Skeletal muscle tissue (tissue), 3 donors: ENCODE measurements at regions not wholly inside any gene's neighbourhood (a gene's known extent, or its start where the extent isn't known, plus 50 kb on each side); places are given as distances from the start of the nearest gene placed in this dataset.

Experiments used
- H3K27ac ChIP-seq: one replicate; pipeline ENCODE4 v1.7.0; 2013; ENCODE audit warnings: mild to moderate bottlenecking, low read depth, low read length, inconsistent platforms
- H3K27me3 ChIP-seq, 3 donors: one replicate each; pipeline ENCODE4 v1.7.0; 2013; ENCODE audit warnings: low read length in 3 of 3; ENCODE audit not compliant: control insufficient read depth in 3 of 3, insufficient read depth in 3 of 3
- H3K36me3 ChIP-seq, 3 donors: one replicate each; pipeline ENCODE4 v1.7.0; 2013; ENCODE audit warnings: low read length in 3 of 3; ENCODE audit not compliant: control insufficient read depth in 3 of 3, insufficient read depth in 3 of 3
- H3K4me1 ChIP-seq, 3 donors: one replicate each; pipeline ENCODE4 v1.7.0; 2013; ENCODE audit warnings: low read length in 3 of 3, mild to moderate bottlenecking in 3 of 3; ENCODE audit not compliant: control insufficient read depth in 3 of 3, insufficient read depth in 3 of 3
- H3K4me3 ChIP-seq, 3 donors: one replicate each; pipeline ENCODE4 v1.7.0; 2013; ENCODE audit warnings: low read length in 3 of 3
- H3K9ac ChIP-seq, 3 donors: one replicate each; pipeline ENCODE4 v1.7.0; 2013; ENCODE audit warnings: low read length in 3 of 3, mild to moderate bottlenecking in 3 of 3, moderate library complexity in 2 of 3, low read depth in 1 of 3
- H3K9me3 ChIP-seq, 3 donors: one replicate each; pipeline ENCODE4 v1.7.0; 2013; ENCODE audit warnings: low read length in 3 of 3; ENCODE audit not compliant: control insufficient read depth in 3 of 3
- donor health status: Osteomylitis.

DNA sequence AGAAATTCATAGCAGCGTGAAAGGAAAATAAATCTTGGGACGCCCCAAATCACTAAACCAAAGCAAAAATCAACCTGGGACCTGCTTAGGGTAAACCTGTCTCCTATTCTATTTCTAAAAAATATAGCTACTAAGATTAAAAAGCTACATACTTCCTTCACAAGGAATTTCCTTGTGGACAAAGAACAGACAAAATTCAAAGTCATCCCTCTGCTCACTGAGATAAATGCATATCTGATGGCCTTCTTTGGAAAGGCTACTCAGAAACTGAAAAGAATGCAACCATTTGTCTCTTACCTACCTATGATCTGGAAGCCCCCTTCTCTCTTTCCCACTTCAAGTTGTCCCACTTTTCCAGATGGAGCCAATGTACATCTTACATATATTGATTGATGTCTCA, 93.0 kb upstream of the CNOT2 start:
- Histone ChIP-seq H3K4me3 (no peak overlapping the region), H3K36me3 (no peaks in the 10 kb centered on the region), H3K9ac (no peak overlapping the region), H3K27ac (no peak overlapping the region), H3K27me3 (no peaks in the 10 kb centered on the region), H3K9me3 (no peaks in the 10 kb centered on the region), H3K4me1 (no peaks in the 10 kb centered on the region)

DNA sequence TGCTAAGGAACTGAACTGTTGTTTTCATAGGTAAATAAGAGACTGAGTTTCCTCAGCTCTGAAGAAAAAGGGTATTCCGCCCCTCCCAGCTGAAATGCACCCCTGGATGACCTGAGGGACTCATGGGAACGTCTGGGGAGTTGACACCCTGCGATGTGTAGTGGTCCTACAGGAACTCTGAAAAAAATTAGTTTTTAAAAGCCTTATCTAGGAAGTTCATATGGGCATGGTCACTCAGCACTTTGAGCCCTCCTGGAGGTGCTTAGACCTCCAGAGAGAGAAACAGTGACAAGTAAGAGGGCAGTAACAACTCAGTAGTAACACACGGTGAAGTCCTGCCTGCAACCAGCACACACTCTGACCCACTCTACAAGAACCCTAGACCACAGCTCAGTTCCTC, 91.2 kb upstream of the CNOT2 start:
- Histone ChIP-seq H3K9ac (no peak overlapping the region), H3K9me3 (peaks cover 0 to 2% (median 0%) of the 10 kb centered on the region in 3 donors), H3K4me3 (no peak overlapping the region), H3K27me3 (no peaks in the 10 kb centered on the region), H3K36me3 (no peaks in the 10 kb centered on the region), H3K4me1 (no peaks in the 10 kb centered on the region), H3K27ac (no peak overlapping the region)

DNA sequence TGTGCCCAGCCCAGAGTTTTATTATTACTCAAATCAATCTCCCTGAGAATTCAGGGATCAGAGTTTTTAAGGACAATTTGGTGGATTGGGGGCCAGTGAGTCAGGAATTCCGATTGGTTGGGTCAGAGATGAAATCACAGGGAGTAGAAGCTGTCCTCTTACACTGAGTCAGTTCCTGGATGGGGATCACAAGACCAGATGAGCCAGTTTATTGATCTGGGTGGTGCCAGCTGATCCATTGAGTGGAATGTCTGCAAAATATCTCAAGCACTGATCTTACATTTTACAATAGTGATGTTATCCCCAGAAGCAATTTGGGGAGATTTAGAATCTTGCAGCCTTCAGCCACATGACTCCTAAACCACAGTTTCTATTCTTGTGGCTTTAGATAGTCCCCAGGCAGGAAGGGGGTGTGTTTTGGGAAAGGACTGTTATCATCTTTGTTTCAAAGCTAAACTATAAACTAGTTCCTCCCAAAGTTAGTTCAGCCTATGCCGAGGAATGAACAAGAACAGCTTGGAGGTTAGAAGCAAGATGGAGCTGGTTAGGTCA, 89.1 kb upstream of the CNOT2 start:
- Histone ChIP-seq H3K9me3 (peaks cover 0 to 2% (median 0%) of the 10 kb centered on the region in 3 donors), H3K36me3 (no peaks in the 10 kb centered on the region), H3K27me3 (no peaks in the 10 kb centered on the region), H3K4me1 (no peaks in the 10 kb centered on the region), H3K27ac (no peak overlapping the region), H3K9ac (no peak overlapping the region), H3K4me3 (no peak overlapping the region)

DNA sequence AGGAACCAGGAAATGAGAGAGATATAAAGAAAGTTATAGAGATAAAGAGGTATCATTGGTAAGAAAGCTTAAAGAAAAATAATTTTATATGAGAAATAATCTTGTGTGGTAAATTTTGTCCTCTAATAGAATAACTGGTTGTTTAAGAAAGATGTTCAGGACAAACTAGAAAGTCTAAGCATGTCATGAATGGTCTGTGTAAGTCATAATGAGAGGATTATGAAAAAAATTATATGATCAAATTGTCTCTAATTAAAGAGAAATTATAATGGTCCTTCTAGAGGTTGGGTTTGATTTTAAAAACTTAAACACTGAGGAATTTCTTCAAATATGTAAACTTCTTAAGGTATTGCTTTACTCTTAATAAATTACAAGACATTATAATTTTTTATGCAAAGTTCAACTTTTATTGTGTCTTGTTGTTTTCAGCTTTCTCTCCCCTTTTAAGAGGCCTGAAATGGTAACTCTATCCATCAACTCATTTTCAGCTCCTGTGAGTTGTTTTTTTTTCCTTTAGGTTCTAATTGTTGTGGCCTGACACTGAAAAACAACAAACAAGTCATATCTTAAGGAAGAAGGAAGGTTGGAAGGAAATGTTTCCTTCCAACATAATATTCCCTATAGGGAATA, 88.2 kb upstream of the CNOT2 start:
- no peaks in the 10 kb centered on the region for H3K27me3 ChIP-seq
- H3K36me3 ChIP-seq: no peaks in the 10 kb centered on the region
- H3K27ac ChIP-seq: no peak overlapping the region
- H3K4me3 ChIP-seq: no peak overlapping the region
- peaks cover 0 to 2% (median 1%) of the 10 kb centered on the region in 3 donors for H3K9me3 ChIP-seq
- H3K4me1 ChIP-seq: no peaks in the 10 kb centered on the region
- H3K9ac ChIP-seq: no peak overlapping the region

DNA sequence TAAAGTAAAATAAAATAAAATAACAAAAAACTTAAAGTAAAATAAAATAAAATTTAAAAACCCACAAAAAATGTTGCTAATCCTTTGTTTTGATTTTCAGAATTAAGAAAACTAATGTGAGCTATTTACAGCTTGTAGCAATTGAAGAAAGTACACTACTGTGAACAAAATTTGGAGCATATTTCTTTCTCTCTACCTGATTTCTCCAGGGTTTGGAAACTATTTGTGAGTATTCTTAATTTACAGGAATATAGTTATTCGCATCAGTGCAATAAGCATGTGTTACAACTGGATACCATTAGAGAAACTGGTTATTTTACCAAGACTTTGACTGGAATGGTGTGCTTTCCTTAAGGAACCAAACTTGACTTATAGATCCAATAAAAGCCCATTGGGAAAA, 86.1 kb upstream of the CNOT2 start:
- H3K27ac ChIP-seq: no peak overlapping the region
- H3K36me3 ChIP-seq: no peaks in the 10 kb centered on the region
- H3K9ac ChIP-seq: no peak overlapping the region
- no peak overlapping the region for H3K4me3 ChIP-seq
- no peaks in the 10 kb centered on the region for H3K4me1 ChIP-seq
- peaks cover 0 to 2% (median 1%) of the 10 kb centered on the region in 3 donors for H3K9me3 ChIP-seq
- H3K27me3 ChIP-seq: no peaks in the 10 kb centered on the region

DNA sequence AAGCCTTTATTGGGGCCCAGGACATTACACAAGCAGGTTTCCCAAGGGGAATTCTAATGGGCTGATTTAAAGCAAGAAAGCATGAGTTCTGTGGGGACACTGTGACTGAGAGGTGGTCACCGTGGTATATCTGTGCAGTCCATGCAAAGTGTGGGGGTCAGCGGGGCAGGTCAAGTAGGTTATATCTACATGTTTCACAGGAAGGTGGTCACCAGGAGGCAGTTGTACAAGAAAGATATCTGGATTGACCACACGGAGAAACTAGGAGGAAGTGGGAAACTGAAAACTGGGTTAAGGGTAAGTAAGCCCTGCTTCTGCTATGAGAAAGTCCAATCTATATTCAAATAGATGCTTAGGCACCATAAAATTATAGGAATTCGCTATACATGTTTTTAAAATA, 77.8 kb upstream of the CNOT2 start:
- no peaks in the 10 kb centered on the region for H3K4me1 ChIP-seq
- no peak overlapping the region for H3K27ac ChIP-seq
- no peak overlapping the region for H3K9ac ChIP-seq
- no peaks in the 10 kb centered on the region for H3K9me3 ChIP-seq
- no peaks in the 10 kb centered on the region for H3K27me3 ChIP-seq
- no peaks in the 10 kb centered on the region for H3K36me3 ChIP-seq
- no peak overlapping the region for H3K4me3 ChIP-seq

DNA sequence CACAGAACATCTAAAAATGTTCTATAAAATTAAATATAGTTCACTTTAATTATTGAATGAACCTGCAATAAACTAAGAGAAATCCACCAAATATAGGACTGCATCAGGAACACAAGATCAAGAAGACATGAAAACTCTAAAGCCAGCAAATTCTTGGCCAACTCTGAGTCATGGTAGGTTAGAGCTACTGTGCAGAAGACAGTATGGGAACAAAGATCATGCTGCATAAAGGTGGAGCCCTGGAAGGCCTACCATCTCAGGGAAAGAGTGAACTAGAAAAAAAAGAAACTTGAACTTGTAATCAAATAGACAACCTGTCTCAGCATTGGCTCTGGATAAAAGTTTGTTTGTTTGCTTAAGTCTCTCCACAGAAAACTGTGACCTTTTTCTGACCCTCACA, 66.9 kb upstream of the CNOT2 start:
- Histone ChIP-seq H3K27ac (no peak overlapping the region), H3K9ac (no peak overlapping the region), H3K4me3 (no peak overlapping the region), H3K27me3 (no peaks in the 10 kb centered on the region), H3K9me3 (no peaks in the 10 kb centered on the region), H3K4me1 (no peaks in the 10 kb centered on the region), H3K36me3 (no peaks in the 10 kb centered on the region)

DNA sequence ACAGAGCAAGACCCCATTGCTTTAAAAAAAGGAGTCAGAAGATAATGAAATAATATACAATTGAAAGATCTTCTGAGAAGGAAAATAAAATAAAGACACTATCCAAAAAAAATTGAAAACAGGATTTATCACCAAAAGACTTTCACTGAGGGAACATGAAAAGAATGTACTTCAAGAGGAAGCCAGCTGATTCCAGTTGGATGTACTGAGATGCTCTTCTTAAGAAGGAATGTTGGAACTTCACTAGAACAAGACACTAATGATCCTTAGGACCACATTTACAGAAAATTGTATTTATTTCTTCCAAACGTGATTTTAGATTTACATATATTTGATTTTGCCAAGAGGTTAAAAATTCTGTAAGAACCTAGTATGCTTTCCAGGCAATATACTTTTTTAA, 65.6 kb upstream of the CNOT2 start:
- no peaks in the 10 kb centered on the region for H3K27me3 ChIP-seq
- no peaks in the 10 kb centered on the region for H3K36me3 ChIP-seq
- no peak overlapping the region for H3K9ac ChIP-seq
- no peak overlapping the region for H3K27ac ChIP-seq
- H3K4me3 ChIP-seq: no peak overlapping the region
- no peaks in the 10 kb centered on the region for H3K4me1 ChIP-seq
- H3K9me3 ChIP-seq: no peaks in the 10 kb centered on the region

DNA sequence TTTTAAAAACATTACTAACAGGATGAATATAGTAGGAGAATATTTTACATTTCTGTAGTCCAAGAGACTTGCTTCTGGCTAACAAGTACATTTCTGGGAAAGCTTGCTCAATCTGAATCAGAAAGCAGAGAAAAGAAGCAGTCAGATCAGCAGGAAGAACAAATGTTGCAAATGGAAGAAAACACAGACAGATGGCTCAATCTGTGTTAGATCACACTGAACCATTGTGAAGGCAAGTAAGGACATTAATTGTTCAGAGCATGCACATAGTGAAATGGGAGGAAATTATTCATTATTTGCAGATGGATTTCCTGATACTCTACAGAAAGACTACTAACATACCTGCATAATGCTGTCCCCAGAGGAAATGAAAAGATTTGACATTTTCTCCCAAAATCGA, 65.2 kb upstream of the CNOT2 start:
- no peaks in the 10 kb centered on the region for H3K27me3 ChIP-seq
- H3K9ac ChIP-seq: no peak overlapping the region
- H3K4me1 ChIP-seq: no peaks in the 10 kb centered on the region
- H3K9me3 ChIP-seq: no peaks in the 10 kb centered on the region
- no peak overlapping the region for H3K4me3 ChIP-seq
- H3K27ac ChIP-seq: no peak overlapping the region
- no peaks in the 10 kb centered on the region for H3K36me3 ChIP-seq

DNA sequence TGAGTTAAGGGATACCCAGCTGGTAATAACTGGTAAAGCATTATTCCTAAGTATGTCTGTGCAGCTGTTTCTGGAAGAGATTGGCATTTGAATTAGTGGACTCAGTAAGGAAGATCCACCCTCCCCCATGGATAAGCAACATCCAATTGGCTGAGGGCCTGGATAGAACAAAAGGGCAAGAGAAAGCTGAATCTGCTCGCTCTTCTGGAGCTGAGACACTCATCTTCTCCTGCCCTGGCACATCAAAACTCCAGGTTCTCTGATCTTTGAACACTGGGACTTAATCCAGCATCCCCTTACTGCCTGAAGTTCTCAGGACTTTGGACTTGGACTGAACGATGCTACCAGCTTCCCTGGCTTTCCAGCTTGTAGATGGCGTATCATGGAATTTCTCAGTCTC, 63.1 kb upstream of the CNOT2 start:
- Histone ChIP-seq H3K4me1 (no peaks in the 10 kb centered on the region), H3K9me3 (no peaks in the 10 kb centered on the region), H3K4me3 (no peak overlapping the region), H3K9ac (no peak overlapping the region), H3K27me3 (no peaks in the 10 kb centered on the region), H3K36me3 (no peaks in the 10 kb centered on the region), H3K27ac (no peak overlapping the region)
